ENCODE measurements at regions not wholly inside any gene's neighbourhood (a gene's known extent, or its start where the extent isn't known, plus 50 kb on each side); places are given as distances from the start of the nearest gene placed in this dataset.

GRCh38 chr13:40271271-40271885 lies 395.1 kb downstream of the FOXO1 start:
- Mint-ChIP-seq H3K4me1 (ENCODE audit: low read depth, unreplicated experiment) (peaks cover 9% of the 10 kb centered on the region), H3K9me3 (ENCODE audit: unreplicated experiment) (peaks cover 4% of the 10 kb centered on the region), H3K27ac (ENCODE audit: unreplicated experiment) (no peak overlapping the region), H3K36me3 (ENCODE audit: unreplicated experiment) (peaks cover 6% of the 10 kb centered on the region), H3K4me3 (ENCODE audit: unreplicated experiment) (no peak overlapping the region), H3K27me3 (ENCODE audit: unreplicated experiment) (peaks cover 4% of the 10 kb centered on the region)
- TF ChIP-seq CTCF (IDR thresholded peaks at IDR 0.05; ENCODE audit: partially characterized antibody, unreplicated experiment): no peak
- no peak for DNase-seq

- Mint-ChIP-seq H3K27ac (ENCODE audit: unreplicated experiment) (no peak overlapping the region), H3K4me3 (ENCODE audit: unreplicated experiment) (no peak overlapping the region)
- no peak for DNase-seq
Observed at GRCh38 chr13:40271931-40272775, 394.3 kb downstream of the FOXO1 start.

GRCh38 chr13:40272776-40273139 lies 393.7 kb downstream of the FOXO1 start:
- H3K36me3 Mint-ChIP-seq (ENCODE audit: unreplicated experiment): peaks cover 6% of the 10 kb centered on the region
- no peak for DNase-seq

More at GRCh38 chr13:40271931-40272775, 394.3 kb downstream of the FOXO1 start:
- Mint-ChIP-seq H3K4me1 (ENCODE audit: low read depth, unreplicated experiment) (peaks cover 9% of the 10 kb centered on the region), H3K9me3 (ENCODE audit: unreplicated experiment) (peaks cover 4% of the 10 kb centered on the region), H3K36me3 (ENCODE audit: unreplicated experiment) (peaks cover 6% of the 10 kb centered on the region), H3K27me3 (ENCODE audit: unreplicated experiment) (peaks cover 6% of the 10 kb centered on the region)
- TF ChIP-seq CTCF (IDR thresholded peaks at IDR 0.05; ENCODE audit: partially characterized antibody, unreplicated experiment): no peak

GRCh38 chr13:40273253-40274025 lies 393.0 kb downstream of the FOXO1 start:
- no peak for DNase-seq
- peaks cover 8% of the 10 kb centered on the region for H3K4me1 Mint-ChIP-seq (ENCODE audit: low read depth, unreplicated experiment)
- H3K27me3 Mint-ChIP-seq (ENCODE audit: unreplicated experiment): peaks cover 6% of the 10 kb centered on the region

More at GRCh38 chr13:40272776-40273139, 393.7 kb downstream of the FOXO1 start:
- no peak for TF ChIP-seq CTCF (IDR thresholded peaks at IDR 0.05; ENCODE audit: partially characterized antibody, unreplicated experiment)
- H3K4me3 Mint-ChIP-seq (ENCODE audit: unreplicated experiment): no peak overlapping the region
- peaks cover 6% of the 10 kb centered on the region for H3K27me3 Mint-ChIP-seq (ENCODE audit: unreplicated experiment)
- peaks cover 9% of the 10 kb centered on the region for H3K4me1 Mint-ChIP-seq (ENCODE audit: low read depth, unreplicated experiment)
- peaks cover 2% of the 10 kb centered on the region for H3K9me3 Mint-ChIP-seq (ENCODE audit: unreplicated experiment)
- H3K27ac Mint-ChIP-seq (ENCODE audit: unreplicated experiment): no peak overlapping the region

More at GRCh38 chr13:40273253-40274025, 393.0 kb downstream of the FOXO1 start:
- peaks cover 2% of the 10 kb centered on the region for H3K9me3 Mint-ChIP-seq (ENCODE audit: unreplicated experiment)
- no peak overlapping the region for H3K27ac Mint-ChIP-seq (ENCODE audit: unreplicated experiment)
- peaks cover 6% of the 10 kb centered on the region for H3K36me3 Mint-ChIP-seq (ENCODE audit: unreplicated experiment)
- no peak overlapping the region for H3K4me3 Mint-ChIP-seq (ENCODE audit: unreplicated experiment)
- TF ChIP-seq CTCF (IDR thresholded peaks at IDR 0.05; ENCODE audit: partially characterized antibody, unreplicated experiment): no peak

All from glutamatergic neuron (in vitro differentiated cells).